Sigmoid colon (tissue), 4 donors: ENCODE measurements at regions not wholly inside any gene's neighbourhood (a gene's known extent, or its start where the extent isn't known, plus 50 kb on each side); places are given as distances from the start of the nearest gene placed in this dataset.

ENCODE experiments used
- EP300 ChIP-seq, 4 donors: sonication (generic); formaldehyde crosslinking; IDR thresholded peaks; one replicate each; pipeline ENCODE4 v1.6.1; 2017; ENCODE audit warnings: antibody characterized with exemption in 4 of 4
- POLR2A ChIP-seq, 2 donors: fragments of 450-650 bp; IDR thresholded peaks; one replicate each; pipeline ENCODE4 v1.6.1; 2016; ENCODE audit warnings: antibody characterized with exemption in 2 of 2, mild to moderate bottlenecking in 2 of 2, moderate library complexity in 2 of 2
- POLR2AphosphoS5 ChIP-seq, 4 donors: sonication (generic); formaldehyde crosslinking; IDR thresholded peaks; one replicate each; pipeline ENCODE4 v1.6.1; 2017; ENCODE audit warnings: antibody characterized with exemption in 4 of 4
- TF ChIP-seq, protein P1 (sequence below), 4 experiments: fragments of 450-650 bp in 3 of 4; fragments of 200-600 bp in 1 of 4; IDR thresholded peaks; one replicate each; pipeline ENCODE4 v1.5.1; 2016 to 2019; ENCODE audit warnings: antibody characterized with exemption in 4 of 4, mild to moderate bottlenecking in 3 of 4, moderate library complexity in 2 of 4

DNA sequence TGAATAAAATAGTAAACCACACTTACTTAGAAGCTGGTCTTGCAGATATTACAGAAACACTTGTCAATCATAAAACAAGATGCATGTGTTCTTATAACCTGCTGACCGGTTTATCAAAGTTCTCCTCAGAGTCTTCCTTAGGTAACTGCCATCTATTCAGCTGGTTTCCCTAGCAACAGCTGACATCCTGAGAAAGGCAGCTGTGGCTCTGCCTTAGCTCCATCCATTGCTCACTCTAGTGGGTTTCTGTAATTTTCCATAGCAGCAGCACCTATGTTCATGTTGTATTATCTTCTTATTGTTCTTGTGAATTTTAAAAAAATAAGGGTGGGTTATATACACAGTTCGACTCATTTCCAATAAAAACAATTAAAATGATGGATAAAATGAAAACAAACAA, 87.8 kb downstream of the RAP2A start:
- TF ChIP-seq POLR2A (IDR thresholded peaks at IDR 0.05) (no peak), POLR2AphosphoS5 (IDR thresholded peaks at IDR 0.05) (no peak), EP300 (IDR thresholded peaks at IDR 0.05) (no peak)
- TF ChIP-seq, protein P1, sequence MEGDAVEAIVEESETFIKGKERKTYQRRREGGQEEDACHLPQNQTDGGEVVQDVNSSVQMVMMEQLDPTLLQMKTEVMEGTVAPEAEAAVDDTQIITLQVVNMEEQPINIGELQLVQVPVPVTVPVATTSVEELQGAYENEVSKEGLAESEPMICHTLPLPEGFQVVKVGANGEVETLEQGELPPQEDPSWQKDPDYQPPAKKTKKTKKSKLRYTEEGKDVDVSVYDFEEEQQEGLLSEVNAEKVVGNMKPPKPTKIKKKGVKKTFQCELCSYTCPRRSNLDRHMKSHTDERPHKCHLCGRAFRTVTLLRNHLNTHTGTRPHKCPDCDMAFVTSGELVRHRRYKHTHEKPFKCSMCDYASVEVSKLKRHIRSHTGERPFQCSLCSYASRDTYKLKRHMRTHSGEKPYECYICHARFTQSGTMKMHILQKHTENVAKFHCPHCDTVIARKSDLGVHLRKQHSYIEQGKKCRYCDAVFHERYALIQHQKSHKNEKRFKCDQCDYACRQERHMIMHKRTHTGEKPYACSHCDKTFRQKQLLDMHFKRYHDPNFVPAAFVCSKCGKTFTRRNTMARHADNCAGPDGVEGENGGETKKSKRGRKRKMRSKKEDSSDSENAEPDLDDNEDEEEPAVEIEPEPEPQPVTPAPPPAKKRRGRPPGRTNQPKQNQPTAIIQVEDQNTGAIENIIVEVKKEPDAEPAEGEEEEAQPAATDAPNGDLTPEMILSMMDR (IDR thresholded peaks at IDR 0.05), result no peak
